ENCODE measurements at regions not wholly inside any gene's neighbourhood (a gene's known extent, or its start where the extent isn't known, plus 50 kb on each side); places are given as distances from the start of the nearest gene placed in this dataset.

DNA sequence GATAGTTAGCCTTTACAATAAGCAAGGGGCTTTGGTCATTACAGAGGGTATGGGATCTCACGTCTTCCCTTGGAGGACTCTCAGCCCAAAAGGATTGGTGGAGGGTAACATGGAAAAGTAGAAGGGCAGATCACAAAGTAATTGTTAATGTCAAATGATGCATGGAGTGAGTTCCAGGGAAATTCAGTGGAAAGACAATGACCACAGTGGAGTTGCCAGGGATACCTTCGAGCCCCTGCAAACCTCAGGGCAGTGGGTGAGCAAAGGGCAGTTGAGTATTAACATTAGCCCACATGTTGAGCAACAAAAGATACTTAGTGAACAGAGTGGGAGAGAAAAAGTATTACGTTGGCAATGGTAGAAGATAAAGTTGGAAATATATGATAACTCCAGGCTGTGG is 593.4 kb upstream of the NR2F2 start:
- TF ChIP-seq, protein P1, sequence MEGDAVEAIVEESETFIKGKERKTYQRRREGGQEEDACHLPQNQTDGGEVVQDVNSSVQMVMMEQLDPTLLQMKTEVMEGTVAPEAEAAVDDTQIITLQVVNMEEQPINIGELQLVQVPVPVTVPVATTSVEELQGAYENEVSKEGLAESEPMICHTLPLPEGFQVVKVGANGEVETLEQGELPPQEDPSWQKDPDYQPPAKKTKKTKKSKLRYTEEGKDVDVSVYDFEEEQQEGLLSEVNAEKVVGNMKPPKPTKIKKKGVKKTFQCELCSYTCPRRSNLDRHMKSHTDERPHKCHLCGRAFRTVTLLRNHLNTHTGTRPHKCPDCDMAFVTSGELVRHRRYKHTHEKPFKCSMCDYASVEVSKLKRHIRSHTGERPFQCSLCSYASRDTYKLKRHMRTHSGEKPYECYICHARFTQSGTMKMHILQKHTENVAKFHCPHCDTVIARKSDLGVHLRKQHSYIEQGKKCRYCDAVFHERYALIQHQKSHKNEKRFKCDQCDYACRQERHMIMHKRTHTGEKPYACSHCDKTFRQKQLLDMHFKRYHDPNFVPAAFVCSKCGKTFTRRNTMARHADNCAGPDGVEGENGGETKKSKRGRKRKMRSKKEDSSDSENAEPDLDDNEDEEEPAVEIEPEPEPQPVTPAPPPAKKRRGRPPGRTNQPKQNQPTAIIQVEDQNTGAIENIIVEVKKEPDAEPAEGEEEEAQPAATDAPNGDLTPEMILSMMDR (conservative IDR thresholded peaks at IDR 0.05; ENCODE audit: low read length) = no peak
- no peak for TF ChIP-seq EZH2phosphoT487 (IDR thresholded peaks at IDR 0.05; ENCODE audit: borderline replicate concordance)
